ENCODE measurements at regions not wholly inside any gene's neighbourhood (a gene's known extent, or its start where the extent isn't known, plus 50 kb on each side); places are given as distances from the start of the nearest gene placed in this dataset.

DNA sequence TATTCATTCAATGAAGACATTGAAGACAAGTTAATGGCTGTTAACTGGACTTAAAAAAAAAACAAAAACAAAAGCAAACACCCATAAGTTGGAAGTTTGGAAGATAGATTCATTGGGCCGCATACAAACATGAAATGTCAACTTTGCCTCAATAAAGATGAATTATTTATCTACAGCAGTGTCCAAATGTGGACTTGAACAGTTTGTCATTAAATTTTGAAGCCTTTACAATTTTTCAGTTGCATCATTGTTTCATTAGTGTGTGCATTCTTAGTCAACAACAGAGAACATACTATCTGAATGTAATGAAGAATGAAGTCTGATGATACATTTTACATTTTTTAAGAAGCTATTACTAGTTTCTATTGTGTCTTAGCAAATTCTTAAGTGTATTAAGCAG is 152.1 kb downstream of the SLIT2 start:
- DNase-seq (ENCODE audit: low spot score) = no peak

DNA sequence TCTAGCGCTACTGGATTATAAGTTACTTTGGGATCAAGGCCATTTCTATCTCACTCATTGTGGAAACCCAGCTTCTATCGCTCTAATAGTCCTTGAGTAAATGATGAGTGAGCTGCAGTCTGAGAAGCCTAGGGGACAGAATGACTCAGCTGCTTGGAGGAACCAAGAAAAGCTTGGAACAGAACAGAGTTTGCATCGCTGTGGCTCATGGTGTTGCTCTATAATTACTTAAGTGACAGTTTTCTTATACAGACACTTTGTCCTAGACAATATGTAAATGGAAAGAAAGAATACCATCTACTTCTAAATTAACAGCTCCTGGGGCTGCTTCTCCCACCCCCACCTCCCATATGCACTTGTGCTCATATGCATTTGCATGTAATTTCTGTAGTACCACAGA is 156.9 kb downstream of the SLIT2 start:
- no peak for DNase-seq (ENCODE audit: low spot score)

DNA sequence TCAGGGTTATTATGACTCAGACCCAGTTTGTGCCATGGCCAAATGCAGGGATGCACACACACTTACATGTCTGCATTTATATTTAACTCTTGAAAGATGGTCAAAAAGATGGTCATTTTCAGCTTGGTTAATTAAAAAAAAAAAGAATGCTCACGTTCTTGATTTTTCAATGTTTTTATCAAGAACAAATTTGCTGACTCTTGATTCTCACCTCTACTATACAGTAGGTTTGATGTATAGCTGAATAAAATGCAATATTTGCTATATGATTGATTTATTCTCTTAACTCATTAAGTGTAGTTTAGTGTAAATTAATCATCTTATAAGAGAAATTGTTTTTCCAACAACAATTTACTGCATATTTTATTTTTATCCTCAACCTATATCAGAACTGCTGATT is 160.4 kb downstream of the SLIT2 start:
- DNase-seq (ENCODE audit: low spot score) = no peak

DNA sequence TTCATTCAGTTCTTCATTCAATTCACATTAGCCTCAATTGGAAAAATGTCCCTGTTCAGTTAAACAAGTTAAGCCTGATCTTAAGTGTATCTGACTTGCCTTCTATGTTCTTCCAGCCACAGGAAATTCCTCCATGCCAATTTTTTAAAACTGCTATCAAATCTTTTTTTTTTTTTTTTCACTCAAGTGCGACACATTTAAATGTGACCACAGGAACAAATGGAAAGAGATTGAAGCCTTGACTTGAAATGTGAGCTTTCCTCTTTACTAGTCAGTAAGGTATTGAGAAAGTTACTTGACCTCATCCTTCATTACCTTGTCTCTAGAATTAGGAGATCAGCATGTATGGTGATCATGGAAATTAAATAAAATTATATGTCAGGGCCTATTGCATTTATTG is 165.1 kb downstream of the SLIT2 start:
- DNase-seq (ENCODE audit: low spot score) = no peak

DNA sequence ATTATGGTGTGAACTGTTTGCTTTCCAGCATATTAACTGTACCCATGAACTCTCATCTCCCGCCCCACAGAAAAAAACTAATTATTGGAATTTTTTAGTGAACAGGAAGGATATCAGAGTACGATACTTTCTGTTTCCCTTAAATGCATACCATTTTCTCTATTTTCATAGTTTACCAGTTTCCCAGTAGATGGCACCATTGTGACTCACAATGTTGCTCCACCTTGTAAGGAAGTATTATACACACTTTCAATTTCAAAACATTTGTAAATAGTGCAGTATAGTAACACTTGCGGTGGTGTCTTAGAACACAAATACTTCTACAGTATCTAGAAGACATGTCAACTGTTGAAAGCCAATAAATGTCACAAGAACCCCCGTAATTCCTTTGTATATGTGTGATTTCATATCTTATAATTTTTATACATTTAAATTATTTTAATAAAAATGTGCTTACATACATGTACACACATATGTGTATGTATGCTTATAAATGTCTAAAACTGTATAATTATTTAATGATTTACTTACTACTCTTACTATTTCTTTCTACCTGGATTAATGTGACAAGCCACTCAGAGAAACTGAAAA is 167.3 kb downstream of the SLIT2 start:
- DNase-seq (ENCODE audit: low spot score) = peak; percentile 42

GRCh38 chr4:20420916-20421602 is 169.4 kb downstream of the SLIT2 start:
- DNase-seq (ENCODE audit: low spot score) = no peak

- DNase-seq (ENCODE audit: low spot score) = no peak
Measured at GRCh38 chr4:20421603-20421985, 169.9 kb downstream of the SLIT2 start.

DNA sequence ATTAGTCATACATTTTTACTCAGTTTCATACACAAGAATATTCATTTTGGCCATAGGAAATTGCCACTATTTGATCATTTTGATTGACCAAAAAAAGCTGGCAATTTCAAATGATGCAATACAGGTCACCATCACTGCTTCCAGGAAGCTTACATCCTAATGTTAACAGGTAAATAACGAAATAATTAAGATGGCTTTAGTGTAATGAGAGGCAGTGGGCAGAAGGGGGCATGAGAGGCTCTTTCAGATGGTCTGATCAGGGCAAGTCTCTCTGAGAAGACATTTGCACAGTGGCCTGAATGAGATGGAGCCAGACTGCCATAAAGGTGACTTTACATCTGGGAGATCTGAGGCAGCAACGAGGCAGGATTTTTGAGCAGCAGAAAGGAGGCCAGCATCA is 170.7 kb downstream of the SLIT2 start:
- peak; percentile 54 for DNase-seq (ENCODE audit: low spot score)

GRCh38 chr4:20423420-20423819 is 171.7 kb downstream of the SLIT2 start:
- no peak for DNase-seq (ENCODE audit: low spot score)

- DNase-seq (ENCODE audit: low spot score) = no peak
Measured at GRCh38 chr4:20426028-20426427, 174.3 kb downstream of the SLIT2 start.

DNA sequence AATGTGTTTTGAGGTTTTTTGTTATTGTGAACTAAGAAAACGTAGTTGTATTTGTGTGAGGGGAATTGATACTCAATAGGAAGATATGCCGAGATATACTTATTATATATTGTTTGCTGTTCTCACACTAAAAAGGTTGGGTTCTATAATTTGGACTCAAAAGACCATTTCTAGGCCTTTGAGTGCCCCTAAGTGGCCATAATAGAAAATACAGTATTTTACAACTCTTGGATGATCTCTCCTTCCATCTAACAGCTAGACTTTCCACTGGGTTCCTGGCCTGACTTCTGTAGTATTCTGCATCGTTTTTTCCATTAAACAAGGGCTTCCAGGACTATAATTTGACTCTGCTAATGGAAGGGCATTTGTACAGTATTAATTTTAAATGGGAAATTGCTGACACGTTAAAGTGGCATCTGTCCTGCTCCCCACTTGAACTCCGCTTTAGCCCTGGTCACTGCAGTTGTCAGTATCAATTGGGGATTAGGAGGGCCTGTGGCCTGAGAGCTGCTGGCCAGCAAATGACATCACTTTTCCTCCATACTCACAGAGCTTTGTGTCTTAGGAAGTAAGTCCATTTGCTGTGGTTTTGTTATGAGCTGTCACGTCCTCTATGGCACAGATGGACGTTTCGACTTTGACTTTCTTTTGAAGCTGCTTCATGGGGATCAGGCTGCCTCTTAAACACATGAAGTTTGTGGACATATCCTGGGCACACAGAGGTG is 176.9 kb downstream of the SLIT2 start:
- DNase-seq (ENCODE audit: low spot score) = no peak

- no peak for DNase-seq (ENCODE audit: low spot score)
Measured at GRCh38 chr4:20430259-20430941, 178.7 kb downstream of the SLIT2 start.

GRCh38 chr4:20431543-20431951 is 179.8 kb downstream of the SLIT2 start:
- DNase-seq (ENCODE audit: low spot score) = no peak

GRCh38 chr4:20432088-20432487 is 180.4 kb downstream of the SLIT2 start:
- no peak for DNase-seq (ENCODE audit: low spot score)

GRCh38 chr4:20433097-20433705 is 181.5 kb downstream of the SLIT2 start:
- peak; percentile 23 for DNase-seq (ENCODE audit: low spot score)

GRCh38 chr4:20440170-20440569 is 188.5 kb downstream of the SLIT2 start:
- DNase-seq (ENCODE audit: low spot score) = no peak

- DNase-seq (ENCODE audit: low spot score) = no peak
Measured at GRCh38 chr4:20443015-20443805, 191.5 kb downstream of the SLIT2 start.

- DNase-seq (ENCODE audit: low spot score) = no peak
Measured at GRCh38 chr4:20444599-20445337, 193.1 kb downstream of the SLIT2 start.

- no peak for DNase-seq (ENCODE audit: low spot score)
Measured at GRCh38 chr4:20445933-20446723, 194.4 kb downstream of the SLIT2 start.

- no peak for DNase-seq (ENCODE audit: low spot score)
Measured at GRCh38 chr4:20447103-20447502, 195.4 kb downstream of the SLIT2 start.
